ENCODE measurements at regions not wholly inside any gene's neighbourhood (a gene's known extent, or its start where the extent isn't known, plus 50 kb on each side); places are given as distances from the start of the nearest gene placed in this dataset.
A peak's percentile ranks its signal among the peaks of the same experiment; 100 is the strongest.

GRCh38 chr2:128446874-128447537, 128.3 kb upstream of the HS6ST1 start:
- no peak overlapping the region for H3K27ac ChIP-seq
- Mint-ChIP-seq H3K9me3 (peaks cover 3% of the 10 kb centered on the region), H3K4me1 (peaks cover 50% of the 10 kb centered on the region), H3K27me3 (ENCODE audit: insufficient read depth, low read depth) (peaks cover 14% of the 10 kb centered on the region), H3K4me3 (no peak overlapping the region), H3K27ac (peak overlapping the region; percentile 28), H3K36me3 (peaks cover under 1% of the 10 kb centered on the region)
- H3F3A ChIP-seq (ENCODE audit: low read depth), result no peaks in the 10 kb centered on the region
- H3K4me2 ChIP-seq, result no peak overlapping the region
- peak; percentile 1 for DNase-seq (ENCODE audit: low spot score)
- peaks cover 14% of the 10 kb centered on the region for H3K4me1 ChIP-seq
- H3K27me3 ChIP-seq, result no peaks in the 10 kb centered on the region
- no peaks in the 10 kb centered on the region for H3K36me3 ChIP-seq
- no peak overlapping the region for H2AFZ ChIP-seq (replicated peaks)
- H3K79me2 ChIP-seq (ENCODE audit: low read depth), result no peaks in the 10 kb centered on the region
- H3K4me3 ChIP-seq, result no peak overlapping the region
- TF ChIP-seq EZH2phosphoT487 (IDR thresholded peaks at IDR 0.05) (no peak), CTCF (IDR thresholded peaks at IDR 0.05) (no peak), EZH2 (IDR thresholded peaks at IDR 0.05) (no peak)
- H3K9ac ChIP-seq, result no peak overlapping the region
- H4K20me1 ChIP-seq (ENCODE audit: low read depth), result no peaks in the 10 kb centered on the region
- H3K9me3 ChIP-seq (ENCODE audit: low read depth), result no peaks in the 10 kb centered on the region

DNA sequence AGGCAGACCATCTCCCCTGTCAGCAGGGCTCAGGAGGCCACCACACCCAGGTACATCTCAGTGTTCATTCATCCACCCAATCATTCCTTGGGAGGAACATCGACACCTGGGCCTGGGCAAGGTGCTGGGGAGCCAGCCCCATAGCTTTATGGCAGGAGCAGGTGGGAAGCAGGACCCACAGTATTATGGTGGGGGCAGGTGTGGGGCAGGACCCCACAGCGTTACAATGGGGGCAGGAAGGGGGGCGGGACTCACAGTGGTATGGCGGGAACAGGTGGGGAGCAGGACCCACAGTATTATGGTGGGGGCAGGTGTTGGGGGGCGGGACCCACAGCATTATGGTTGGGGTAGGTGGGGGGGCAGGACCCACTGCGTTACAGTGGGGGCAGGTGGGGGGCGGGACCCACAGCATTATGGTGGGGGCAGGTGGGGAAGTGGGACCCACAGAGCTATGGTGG, 128.9 kb upstream of the HS6ST1 start:
- H3K4me3 ChIP-seq, result no peak overlapping the region
- H3K9me3 ChIP-seq (ENCODE audit: low read depth), result no peaks in the 10 kb centered on the region
- no peaks in the 10 kb centered on the region for H4K20me1 ChIP-seq (ENCODE audit: low read depth)
- H3K36me3 ChIP-seq, result no peaks in the 10 kb centered on the region
- Mint-ChIP-seq H3K4me1 (peaks cover 49% of the 10 kb centered on the region), H3K9me3 (peaks cover 7% of the 10 kb centered on the region), H3K36me3 (peaks cover 2% of the 10 kb centered on the region), H3K4me3 (no peak overlapping the region), H3K27me3 (ENCODE audit: insufficient read depth, low read depth) (peaks cover 18% of the 10 kb centered on the region), H3K27ac (no peak overlapping the region)
- H3K4me2 ChIP-seq, result no peak overlapping the region
- H3K27ac ChIP-seq, result no peak overlapping the region
- H3F3A ChIP-seq (ENCODE audit: low read depth), result no peaks in the 10 kb centered on the region
- TF ChIP-seq EZH2 (IDR thresholded peaks at IDR 0.05) (no peak), EZH2phosphoT487 (IDR thresholded peaks at IDR 0.05) (no peak), CTCF (IDR thresholded peaks at IDR 0.05) (no peak)
- H2AFZ ChIP-seq (replicated peaks), result no peak overlapping the region
- DNase-seq (ENCODE audit: low spot score), result no peak
- H3K27me3 ChIP-seq, result no peaks in the 10 kb centered on the region
- H3K9ac ChIP-seq, result no peak overlapping the region
- H3K79me2 ChIP-seq (ENCODE audit: low read depth), result no peaks in the 10 kb centered on the region
- peaks cover 11% of the 10 kb centered on the region for H3K4me1 ChIP-seq

- no peak overlapping the region for H3K4me3 ChIP-seq
- H3K4me3 Mint-ChIP-seq, result no peak overlapping the region
- no peaks in the 10 kb centered on the region for H3K27me3 ChIP-seq
- no peaks in the 10 kb centered on the region for H3K79me2 ChIP-seq (ENCODE audit: low read depth)
- no peaks in the 10 kb centered on the region for H3F3A ChIP-seq (ENCODE audit: low read depth)
- peaks cover 6% of the 10 kb centered on the region for H3K4me1 ChIP-seq
- peaks cover 7% of the 10 kb centered on the region for H3K9me3 Mint-ChIP-seq
- H2AFZ ChIP-seq (replicated peaks), result no peak overlapping the region
- no peak overlapping the region for H3K27ac ChIP-seq
- no peak for TF ChIP-seq EZH2phosphoT487 (IDR thresholded peaks at IDR 0.05)
- TF ChIP-seq EZH2 (IDR thresholded peaks at IDR 0.05), result no peak
- no peak for TF ChIP-seq CTCF (IDR thresholded peaks at IDR 0.05)
- peaks cover 2% of the 10 kb centered on the region for H3K36me3 Mint-ChIP-seq
- H3K9me3 ChIP-seq (ENCODE audit: low read depth), result no peaks in the 10 kb centered on the region
- peak; percentile 1 for DNase-seq (ENCODE audit: low spot score)
- H3K27me3 Mint-ChIP-seq (ENCODE audit: insufficient read depth, low read depth), result peaks cover 15% of the 10 kb centered on the region
- peak overlapping the region; percentile 87 for H3K27ac Mint-ChIP-seq
- peaks cover 39% of the 10 kb centered on the region for H3K4me1 Mint-ChIP-seq
- no peaks in the 10 kb centered on the region for H3K36me3 ChIP-seq
- no peaks in the 10 kb centered on the region for H4K20me1 ChIP-seq (ENCODE audit: low read depth)
- H3K9ac ChIP-seq, result no peak overlapping the region
- H3K4me2 ChIP-seq, result no peak overlapping the region
These were observed 129.9 kb upstream of the HS6ST1 start for GRCh38 chr2:128448331-128449225.

Measured in neural progenitor cell (in vitro differentiated cells).